ENCODE measurements at regions not wholly inside any gene's neighbourhood (a gene's known extent, or its start where the extent isn't known, plus 50 kb on each side); places are given as distances from the start of the nearest gene placed in this dataset.

GRCh38 chr13:40114305-40114896, 458.9 kb downstream of the COG6 start:
- 37% methylated on average over 6 of the region's 6 CpGs for WGBS (ENCODE audit: insufficient coverage, insufficient replicate concordance, low lambda C conversion rate, missing lambda C conversion rate)
- Histone ChIP-seq H3K9me3 (replicated peaks; ENCODE audit: control insufficient read depth, insufficient read depth, low read length) (no peaks in the 10 kb centered on the region; the same call in 2 of the 3 replicates), H3K79me2 (ENCODE audit: control insufficient read depth, insufficient read depth, low read length) (no peaks in the 10 kb centered on the region), H3K27me3 (replicated peaks in 1 of 2; ENCODE audit: control insufficient read depth in 2 of 2, insufficient read depth in 2 of 2, low read length in 1 of 2) (peaks cover 0 to 13% of the 10 kb centered on the region in 2 experiments; a peak in 3 of 4 replicates), H3K36me3 (ENCODE audit: control insufficient read depth in 2 of 2, insufficient read depth in 2 of 2, low read length in 1 of 2) (no peaks in the 10 kb centered on the region), H4K20me1 (ENCODE audit: control insufficient read depth, insufficient read depth) (no peaks in the 10 kb centered on the region), H3K9ac (ENCODE audit: control insufficient read depth, insufficient read depth, low read length) (no peak overlapping the region), H3K4me2 (ENCODE audit: control insufficient read depth, insufficient read depth) (no peak overlapping the region), H2AFZ (ENCODE audit: control insufficient read depth, low read depth, low read length) (no peak overlapping the region), H3K4me1 (ENCODE audit: control insufficient read depth, insufficient read depth, low read length) (no peaks in the 10 kb centered on the region), H3K4me3 (no peak overlapping the region), H3K27ac (ENCODE audit: control insufficient read depth, insufficient read depth) (no peak overlapping the region)
- TF ChIP-seq LARP7 (IDR thresholded peaks at IDR 0.05) (no peak), PRDM15 (CRISPR knock-in tag; IDR thresholded peaks at IDR 0.05) (no peak), NR2C2 (IDR thresholded peaks at IDR 0.05; ENCODE audit: borderline replicate concordance, control insufficient read depth, insufficient read length, low read depth) (no peak), NFXL1 (IDR thresholded peaks at IDR 0.05; ENCODE audit: borderline replicate concordance) (no peak), ZNF217 (IDR thresholded peaks at IDR 0.05) (no peak), YY1 (IDR thresholded peaks at IDR 0.05; ENCODE audit: low read depth, low read length) (no peak), WRNIP1 (IDR thresholded peaks at IDR 0.05; ENCODE audit: borderline replicate concordance, low read depth, low read length) (no peak), POLR2A (IDR thresholded peaks at IDR 0.05; ENCODE audit: low read depth, low read length) (no peak), KLF5 (IDR thresholded peaks at IDR 0.05; ENCODE audit: partially characterized antibody) (no peak), SIX5 (IDR thresholded peaks at IDR 0.05; ENCODE audit: low read depth, low read length, severe bottlenecking) (no peak), POLR2AphosphoS5 (IDR thresholded peaks at IDR 0.05; ENCODE audit: low read length) (no peak), CEBPB (IDR thresholded peaks at IDR 0.05; ENCODE audit: borderline replicate concordance in 1 of 2, low read depth in 2 of 2, low read length in 2 of 2) (no peak), ELK1 (IDR thresholded peaks at IDR 0.05; ENCODE audit: low read depth, low read length) (no peak), ZNF384 (IDR thresholded peaks at IDR 0.05; ENCODE audit: borderline replicate concordance, low read depth, low read length) (no peak)
- in situ Hi-C loops (cut with MboI) = no loop called here
- SMC1A ChIA-PET (ENCODE audit: uncharacterized antibody, unreplicated experiment) = interaction anchor here (0.6 to 1.5 kb wide), 6 partner anchors 10 to 571 kb away, joined by 3 read pairs; no protein-coding TSS in a partner anchor
- ATAC-seq (no peak), FAIRE-seq (no peak), DNase-seq (ENCODE audit: low read depth, low spot score) (no peak)
- intact Hi-C loops (cut with micrococcal nuclease; ENCODE audit: unreplicated experiment) = no loop called here
- no TSS peak for BruUV-seq (replicated peaks)
- RAD21 ChIA-PET (ENCODE audit: unreplicated experiment) = interaction anchor here (1.5 kb wide), 2 partner anchors 44 to 568 kb away, joined by 3 read pairs; no protein-coding TSS in a partner anchor
- POLR2A ChIA-PET = no interaction called here
- CTCF ChIA-PET = interaction anchor here (1.2 to 1.9 kb wide), 3 partner anchors 45 to 568 kb away, joined by 4 to 5 read pairs (median 5); no protein-coding TSS in a partner anchor
